DMS53 treated with DMSO at 0.1 percent for 48 hours (cell line): ENCODE measurements at regions not wholly inside any gene's neighbourhood (a gene's known extent, or its start where the extent isn't known, plus 50 kb on each side); places are given as distances from the start of the nearest gene placed in this dataset.

Experiments used
- DNase-seq: peaks from one replicate; lab custom pipeline; 2025; ENCODE audit not compliant: unreplicated experiment; lab: John Stamatoyannopoulos, UW

GRCh38 chr2:204225671-204226073 lies 289.1 kb downstream of the ICOS start:
- no peak for DNase-seq

- DNase-seq = no peak
Observed at GRCh38 chr2:204226305-204226880, 289.8 kb downstream of the ICOS start.

- DNase-seq = no peak
Observed at GRCh38 chr2:204228169-204228886, 291.8 kb downstream of the ICOS start.

DNA sequence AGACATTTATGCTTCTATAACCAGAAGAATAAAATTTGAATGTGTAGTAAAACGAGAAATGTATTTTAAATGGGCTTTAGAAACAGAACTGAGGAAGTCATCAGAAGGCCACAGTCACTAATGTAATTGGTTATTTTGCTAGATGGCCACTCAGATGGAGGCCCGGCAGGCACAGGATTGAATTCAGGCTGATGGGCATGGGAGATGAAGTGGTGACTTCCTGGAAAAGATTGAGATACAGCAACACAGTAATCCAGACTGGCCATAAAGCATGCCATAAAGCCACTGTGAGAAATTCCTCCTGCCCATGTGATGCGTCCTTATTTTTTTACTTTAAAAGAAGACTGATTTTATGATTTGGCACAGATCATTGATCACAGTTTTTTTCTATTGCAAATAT lies 297.7 kb downstream of the ICOS start:
- no peak for DNase-seq

DNA sequence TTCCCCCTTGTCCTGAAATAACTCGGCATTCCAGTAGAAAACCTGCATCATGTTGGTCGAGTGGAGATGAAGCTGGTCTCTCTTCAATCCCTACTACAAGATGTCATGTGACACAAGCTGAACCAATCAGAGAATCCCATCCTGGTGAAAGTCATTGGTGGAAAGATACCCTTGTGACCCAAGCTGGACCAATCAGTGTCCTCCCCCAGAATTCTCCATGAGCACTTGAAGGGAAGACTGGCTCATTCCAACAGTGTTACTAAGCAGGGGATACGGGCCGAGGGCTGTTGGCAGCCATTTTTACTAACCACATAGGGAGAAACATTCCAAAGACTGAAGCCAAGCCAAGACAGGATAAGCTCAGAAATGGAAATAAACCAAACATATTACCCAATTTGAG lies 298.3 kb downstream of the ICOS start:
- no peak for DNase-seq

DNA sequence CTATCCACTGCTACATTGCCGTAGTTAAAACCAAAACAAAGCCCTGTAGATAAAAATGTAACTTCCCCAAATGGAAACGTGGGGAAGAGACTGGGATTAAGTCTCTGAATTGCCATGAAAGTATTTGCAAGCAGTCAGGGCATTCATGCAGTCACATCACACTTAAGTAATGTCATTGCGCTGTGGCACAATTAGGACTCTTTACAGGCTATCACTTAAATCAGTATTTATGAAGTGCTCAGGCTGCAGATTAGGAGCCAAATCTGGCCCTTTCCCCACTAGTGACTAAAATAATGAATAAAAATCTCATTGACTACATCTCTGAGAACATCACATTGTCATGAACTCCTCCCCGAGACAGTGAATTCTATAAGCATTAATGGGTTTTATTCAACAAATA lies 300.9 kb downstream of the ICOS start:
- DNase-seq = no peak

DNA sequence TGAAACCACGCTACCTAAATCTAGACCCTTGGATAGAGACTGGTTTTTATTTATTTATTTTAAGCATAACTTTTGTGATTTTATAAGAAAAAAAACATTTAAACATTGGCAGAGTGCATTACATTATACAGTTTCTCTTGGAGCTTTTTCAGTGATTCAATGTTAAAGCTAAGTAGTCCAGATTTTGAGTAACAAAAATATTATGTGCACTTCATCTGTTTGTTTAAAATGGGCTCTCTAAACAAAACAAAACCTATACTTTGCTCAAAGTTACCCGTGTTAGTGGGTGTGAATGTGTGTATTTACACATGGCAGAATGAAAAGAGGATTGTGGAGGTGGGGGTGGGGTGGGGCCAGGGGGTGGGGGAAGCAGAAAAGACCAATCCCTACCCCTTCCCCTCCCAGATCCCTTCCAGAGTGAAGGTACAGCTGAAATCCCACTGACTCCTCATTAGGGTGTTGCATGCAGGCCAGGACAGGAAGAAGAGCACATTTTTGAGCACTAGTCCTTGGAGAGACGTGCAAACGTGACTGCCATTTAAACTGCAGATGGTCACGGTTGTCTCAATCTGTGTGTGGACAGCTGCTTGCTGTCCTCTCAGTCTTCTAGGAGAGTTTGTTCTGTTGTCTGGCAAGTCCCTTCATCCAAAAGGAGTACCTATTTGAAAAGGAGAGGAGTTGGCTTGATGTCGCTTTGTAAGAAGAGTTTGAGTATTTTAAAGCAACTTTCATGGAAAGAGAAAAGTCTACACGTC lies 303.0 kb downstream of the ICOS start:
- DNase-seq = peak; percentile 90

GRCh38 chr2:204240961-204241360 lies 304.3 kb upstream of the PARD3B start:
- DNase-seq = no peak

GRCh38 chr2:204249437-204249836 lies 295.8 kb upstream of the PARD3B start:
- DNase-seq = no peak

DNA sequence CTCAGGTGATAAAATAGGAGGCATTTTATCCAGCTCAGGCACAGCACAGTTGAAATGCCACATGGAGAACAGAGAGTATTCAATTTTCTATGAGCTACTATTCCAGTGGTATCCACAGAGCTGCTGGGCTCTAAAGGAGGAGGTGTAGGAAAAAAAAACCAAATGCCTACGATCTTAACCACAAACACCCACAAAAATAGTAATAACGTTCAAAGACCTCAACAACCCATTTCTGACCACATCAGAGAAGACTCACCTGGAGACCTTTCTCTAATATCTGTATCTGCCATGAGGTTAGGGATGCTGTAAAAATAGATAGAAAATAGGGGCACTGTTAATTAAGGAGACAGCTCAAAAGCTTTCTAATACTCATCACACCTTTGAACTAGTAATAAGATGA lies 294.6 kb upstream of the PARD3B start:
- DNase-seq = no peak

GRCh38 chr2:204251158-204251997 lies 293.9 kb upstream of the PARD3B start:
- no peak for DNase-seq

GRCh38 chr2:204251998-204252376 lies 293.3 kb upstream of the PARD3B start:
- DNase-seq = no peak

GRCh38 chr2:204255071-204255470 lies 290.2 kb upstream of the PARD3B start:
- DNase-seq = no peak

DNA sequence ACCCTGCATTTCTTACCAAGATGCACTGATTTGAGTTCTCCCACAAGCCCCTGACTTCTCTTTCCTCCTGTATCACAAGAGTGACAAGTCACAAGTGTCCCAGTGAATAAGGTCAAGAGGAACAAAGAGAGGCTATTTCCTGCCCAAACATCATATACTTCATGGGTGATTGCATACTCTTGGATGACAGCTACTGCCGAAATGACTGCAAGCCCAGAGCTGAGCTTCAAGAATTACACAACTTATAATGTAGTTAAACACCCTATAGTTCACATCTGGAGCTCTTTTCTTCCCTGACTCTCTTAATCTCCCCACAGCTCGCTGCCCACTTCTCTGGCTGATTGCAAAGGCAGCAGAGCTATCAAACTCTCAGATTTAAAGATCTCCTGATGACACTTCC lies 289.7 kb upstream of the PARD3B start:
- peak; percentile 81 for DNase-seq

DNA sequence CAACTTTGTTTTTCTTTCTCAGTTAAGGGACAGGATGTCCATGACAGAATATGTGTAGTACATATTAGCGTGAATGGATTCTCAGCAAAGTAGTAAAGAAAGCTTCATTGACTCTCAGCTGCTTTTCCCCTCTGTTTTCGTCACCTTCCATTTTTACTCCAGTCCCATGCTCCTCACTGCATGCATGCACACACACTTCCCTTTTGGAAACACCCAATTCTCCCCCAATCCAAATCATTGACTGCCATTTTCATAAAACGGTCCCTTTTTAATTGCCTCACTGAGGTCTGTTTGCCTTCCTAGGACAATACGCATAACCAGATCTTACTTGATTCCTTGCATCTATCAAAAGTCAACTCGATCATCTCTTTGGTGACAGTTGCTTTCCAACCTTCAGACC lies 287.5 kb upstream of the PARD3B start:
- DNase-seq = no peak

GRCh38 chr2:204258890-204259289 lies 286.4 kb upstream of the PARD3B start:
- peak; percentile 57 for DNase-seq

- DNase-seq = peak; percentile 56
Observed at GRCh38 chr2:204260162-204260877, 285.0 kb upstream of the PARD3B start.

GRCh38 chr2:204260901-204261300 lies 284.4 kb upstream of the PARD3B start:
- DNase-seq = no peak

- no peak for DNase-seq
Observed at GRCh38 chr2:204261846-204262245, 283.4 kb upstream of the PARD3B start.

DNA sequence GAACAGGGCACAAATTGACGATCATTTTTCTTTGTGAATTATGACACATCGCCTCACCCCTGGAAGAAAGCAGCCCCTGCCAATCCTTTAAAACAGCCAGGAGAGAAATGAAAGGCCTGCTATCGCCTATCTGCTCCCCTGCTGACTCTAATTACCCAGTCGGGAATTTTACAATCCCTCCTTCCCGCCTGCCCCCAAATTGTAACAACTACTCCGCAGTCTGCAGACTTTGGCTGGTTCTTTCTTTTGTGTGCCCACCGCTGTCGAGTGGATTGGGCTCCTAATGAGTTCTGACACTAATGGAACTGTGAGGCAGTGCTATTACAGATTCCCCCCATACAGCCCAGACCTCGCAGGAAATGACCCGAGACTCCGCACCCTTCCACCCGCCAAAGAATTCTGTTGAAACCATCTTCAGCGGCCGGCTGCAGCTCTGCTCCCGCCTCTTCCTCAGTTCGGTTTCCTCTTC lies 281.2 kb upstream of the PARD3B start:
- no peak for DNase-seq
